ENCODE measurements at regions not wholly inside any gene's neighbourhood (a gene's known extent, or its start where the extent isn't known, plus 50 kb on each side); places are given as distances from the start of the nearest gene placed in this dataset.

GRCh38 chr4:123966990-123967769, 570.6 kb downstream of the SPRY1 start:
- TF ChIP-seq POLR2A (IDR thresholded peaks at IDR 0.05) (no peak), CTCF (IDR thresholded peaks at IDR 0.05) (no peak)
